KMS-11 (cell line): ENCODE measurements at regions not wholly inside any gene's neighbourhood (a gene's known extent, or its start where the extent isn't known, plus 50 kb on each side); places are given as distances from the start of the nearest gene placed in this dataset.

Experiments
- H2AFZ ChIP-seq: fragments of 200-600 bp; sonication (generic); 2 replicates; pipeline ENCODE4 v1.6.1; 2016; ENCODE audit warnings: antibody characterized with exemption, mixed run types, low read depth
- H3K27ac ChIP-seq: fragments of 200-600 bp; sonication (generic); 2 replicates; pipeline ENCODE4 v1.6.1; 2016; ENCODE audit warnings: mild to moderate bottlenecking, mixed run types
- H3K27me3 ChIP-seq: fragments of 200-600 bp; sonication (generic); 2 replicates; pipeline ENCODE4 v1.6.1; 2017; ENCODE audit warnings: mild to moderate bottlenecking, low read depth, mixed run types, moderate library complexity; ENCODE audit not compliant: insufficient read depth
- H3K36me3 ChIP-seq: fragments of 200-600 bp; sonication (generic); 2 replicates; pipeline ENCODE4 v1.6.1; 2017; ENCODE audit warnings: mild to moderate bottlenecking, mixed run types; ENCODE audit not compliant: insufficient read depth
- H3K4me1 ChIP-seq: fragments of 200-600 bp; sonication (generic); 2 replicates; pipeline ENCODE4 v1.6.1; 2016; ENCODE audit warnings: mild to moderate bottlenecking, low read depth, mixed run types; ENCODE audit not compliant: poor library complexity, severe bottlenecking
- H3K4me2 ChIP-seq: fragments of 200-600 bp; sonication (generic); 2 replicates; pipeline ENCODE4 v1.7.0; 2016; ENCODE audit warnings: mild to moderate bottlenecking, mixed run types
- H3K4me3 ChIP-seq: fragments of 200-600 bp; sonication (generic); IDR thresholded peaks from 2 replicates; pipeline ENCODE4 v1.6.1; 2017; ENCODE audit warnings: low read depth, low read length, mixed read lengths; ENCODE audit not compliant: insufficient read depth
- H3K79me2 ChIP-seq: fragments of 200-600 bp; sonication (generic); 2 replicates; pipeline ENCODE4 v1.6.1; 2016; ENCODE audit warnings: low read depth, mixed run types; ENCODE audit not compliant: insufficient read depth
- H3K9ac ChIP-seq: fragments of 200-600 bp; sonication (generic); 2 replicates; pipeline ENCODE4 v1.6.1; 2016; ENCODE audit warnings: mild to moderate bottlenecking, mixed run types
- H4K20me1 ChIP-seq: fragments of 200-600 bp; sonication (generic); 2 replicates; pipeline ENCODE4 v1.6.1; 2016; ENCODE audit warnings: mild to moderate bottlenecking, mixed run types; ENCODE audit not compliant: insufficient read depth
- CTCF ChIP-seq: fragments of 200-600 bp; sonication (generic); conservative IDR thresholded peaks from 2 replicates; pipeline ENCODE4 v1.6.1; 2017; ENCODE audit warnings: low read depth, mild to moderate bottlenecking, antibody characterized with exemption, low read length, moderate library complexity, mixed read lengths

GRCh38 chr5:100659080-100659795 lies 124.1 kb downstream of the FAM174A start:
- H3K36me3 ChIP-seq: no peaks in the 10 kb centered on the region
- H4K20me1 ChIP-seq: no peaks in the 10 kb centered on the region
- H3K4me1 ChIP-seq: no peaks in the 10 kb centered on the region
- H3K27me3 ChIP-seq: no peaks in the 10 kb centered on the region
- H3K4me2 ChIP-seq: no peak overlapping the region
- H3K4me3 ChIP-seq: no peak overlapping the region
- no peak overlapping the region for H3K9ac ChIP-seq
- no peak overlapping the region for H2AFZ ChIP-seq
- no peak for TF ChIP-seq CTCF
- H3K79me2 ChIP-seq: no peaks in the 10 kb centered on the region
- no peak overlapping the region for H3K27ac ChIP-seq

DNA sequence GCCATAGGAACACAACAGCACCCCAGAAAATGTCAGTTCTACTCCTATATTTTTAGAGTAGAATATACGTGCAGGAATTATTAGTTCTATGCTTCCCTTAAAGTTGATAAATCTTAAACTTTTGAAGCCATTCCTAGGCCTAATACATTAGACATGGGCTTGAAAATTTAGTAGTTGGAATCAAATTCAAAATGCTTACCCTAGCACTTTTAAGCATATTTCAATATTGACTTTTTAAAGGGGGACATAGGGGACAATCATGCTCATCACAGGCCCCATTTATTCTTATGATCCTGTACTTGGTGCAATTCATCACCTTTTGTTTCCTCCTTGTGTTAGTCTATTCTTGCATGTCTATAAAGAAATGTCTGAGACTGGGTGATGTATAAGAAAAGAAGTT lies 129.0 kb downstream of the FAM174A start:
- H3K4me2 ChIP-seq: no peak overlapping the region
- no peak overlapping the region for H3K4me3 ChIP-seq
- no peaks in the 10 kb centered on the region for H3K79me2 ChIP-seq
- TF ChIP-seq CTCF: no peak
- no peaks in the 10 kb centered on the region for H3K4me1 ChIP-seq
- no peak overlapping the region for H2AFZ ChIP-seq
- no peaks in the 10 kb centered on the region for H4K20me1 ChIP-seq
- no peak overlapping the region for H3K9ac ChIP-seq
- no peak overlapping the region for H3K27ac ChIP-seq
- no peaks in the 10 kb centered on the region for H3K27me3 ChIP-seq
- no peaks in the 10 kb centered on the region for H3K36me3 ChIP-seq

DNA sequence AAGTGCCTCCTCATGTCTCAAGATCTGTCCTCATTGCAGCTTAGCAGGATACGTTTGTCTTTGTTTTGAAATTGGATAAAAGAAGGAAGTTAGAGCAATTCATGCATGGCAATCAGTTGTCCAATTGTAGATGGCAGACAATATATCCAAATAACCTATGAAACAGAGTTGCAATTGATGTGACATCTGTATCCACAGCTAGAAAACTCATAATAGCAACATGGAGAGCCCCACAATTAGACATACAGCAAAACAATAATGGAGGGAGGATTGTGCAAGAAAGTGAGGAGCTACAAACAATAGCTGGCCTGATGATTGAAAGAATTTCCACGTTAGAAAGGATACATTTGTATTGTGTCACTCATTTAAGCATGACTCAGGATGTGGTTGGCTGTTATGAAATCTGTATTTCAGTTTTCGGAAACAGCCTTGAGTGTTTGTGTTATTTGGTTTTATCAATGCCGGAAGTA lies 132.0 kb downstream of the FAM174A start:
- no peaks in the 10 kb centered on the region for H4K20me1 ChIP-seq

DNA sequence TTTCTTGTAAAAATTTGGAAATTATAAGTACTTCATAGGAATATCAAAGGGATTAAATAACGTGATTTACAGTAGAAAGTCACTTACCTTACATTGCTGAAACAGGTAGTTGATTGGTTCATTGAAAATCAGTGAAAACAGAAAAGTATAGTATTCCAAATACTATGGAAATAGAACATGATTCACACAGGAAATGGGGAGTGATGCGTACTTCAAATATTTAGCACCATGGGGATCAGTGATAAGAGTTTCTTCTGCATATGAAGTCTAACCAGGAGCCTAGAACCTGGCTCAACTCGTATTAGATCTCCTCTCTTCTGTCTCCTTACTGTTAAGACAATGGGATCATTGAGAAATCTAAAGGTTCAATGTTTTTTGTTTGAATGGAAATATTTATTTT lies 133.3 kb downstream of the FAM174A start:
- H3K9ac ChIP-seq: no peak overlapping the region
- H3K27me3 ChIP-seq: no peaks in the 10 kb centered on the region
- no peaks in the 10 kb centered on the region for H3K4me1 ChIP-seq
- no peak overlapping the region for H3K4me3 ChIP-seq
- H3K27ac ChIP-seq: no peak overlapping the region
- no peak overlapping the region for H2AFZ ChIP-seq
- no peak overlapping the region for H3K4me2 ChIP-seq
- no peaks in the 10 kb centered on the region for H4K20me1 ChIP-seq
- no peak for TF ChIP-seq CTCF
- no peaks in the 10 kb centered on the region for H3K36me3 ChIP-seq
- H3K79me2 ChIP-seq: no peaks in the 10 kb centered on the region

More for the DNA sequence above, 132.0 kb downstream of the FAM174A start:
- no peaks in the 10 kb centered on the region for H3K4me1 ChIP-seq
- H3K4me3 ChIP-seq: no peak overlapping the region
- no peak overlapping the region for H3K4me2 ChIP-seq
- no peak overlapping the region for H3K27ac ChIP-seq
- no peak overlapping the region for H3K9ac ChIP-seq
- H3K27me3 ChIP-seq: no peaks in the 10 kb centered on the region
- no peaks in the 10 kb centered on the region for H3K36me3 ChIP-seq
- H3K79me2 ChIP-seq: no peaks in the 10 kb centered on the region
- H2AFZ ChIP-seq: no peak overlapping the region
- TF ChIP-seq CTCF: no peak
